ENCODE measurements at regions not wholly inside any gene's neighbourhood (a gene's known extent, or its start where the extent isn't known, plus 50 kb on each side); places are given as distances from the start of the nearest gene placed in this dataset.
A peak's percentile ranks its signal among the peaks of the same experiment; 100 is the strongest.

GRCh38 chr6:166244353-166245045 is 63.7 kb downstream of the PRR18 start:
- BruUV-seq (replicated peaks) = no TSS peak
- ChIA-PET POLR2A (no interaction called here), CTCF (no interaction called here), RAD21 (ENCODE audit: unreplicated experiment) (no interaction called here), SMC1A (ENCODE audit: uncharacterized antibody, unreplicated experiment) (interaction anchor here (1.3 kb wide), 1 partner anchor 12 kb away, joined by 3 read pairs; no protein-coding TSS in a partner anchor)
- peak; percentile 65 for FAIRE-seq
- peak overlapping the region; percentile 53 for H2AFZ ChIP-seq (ENCODE audit: control insufficient read depth, low read depth, low read length)
- peak overlapping the region; percentile 32; the same call in 1 of the 2 replicates for H3K9ac ChIP-seq (ENCODE audit: control insufficient read depth, insufficient read depth, low read length)
- H3K4me3 ChIP-seq = peak overlapping the region; percentile 22; the same call in 1 of the 2 replicates
- H3K4me2 ChIP-seq (ENCODE audit: control insufficient read depth, insufficient read depth) = peak overlapping the region; percentile 70
- peak; percentile 92 for ATAC-seq
- H3K27ac ChIP-seq (ENCODE audit: control insufficient read depth, insufficient read depth) = peak overlapping the region; percentile 45
- intact Hi-C loops (cut with micrococcal nuclease; ENCODE audit: unreplicated experiment) = no loop called here
- peak; percentile 54 for DNase-seq (ENCODE audit: low read depth, low spot score)
- H3K4me1 ChIP-seq (ENCODE audit: control insufficient read depth, insufficient read depth, low read length) = peaks cover 19% of the 10 kb centered on the region
- WGBS (ENCODE audit: insufficient coverage, insufficient replicate concordance, low lambda C conversion rate, missing lambda C conversion rate) = 27% methylated on average over 11 of the region's 11 CpGs
- no peaks in the 10 kb centered on the region for H3K36me3 ChIP-seq (ENCODE audit: control insufficient read depth in 2 of 2, insufficient read depth in 2 of 2, low read length in 1 of 2)
- no peaks in the 10 kb centered on the region for H3K27me3 ChIP-seq (replicated peaks in 1 of 2; ENCODE audit: control insufficient read depth in 2 of 2, insufficient read depth in 2 of 2, low read length in 1 of 2)
- H3K79me2 ChIP-seq (ENCODE audit: control insufficient read depth, insufficient read depth, low read length) = no peaks in the 10 kb centered on the region
- no peaks in the 10 kb centered on the region for H4K20me1 ChIP-seq (ENCODE audit: control insufficient read depth, insufficient read depth)
- in situ Hi-C loops (cut with MboI) = no loop called here
- no peaks in the 10 kb centered on the region for H3K9me3 ChIP-seq (replicated peaks; ENCODE audit: control insufficient read depth, insufficient read depth, low read length)
- TF ChIP-seq NBN (IDR thresholded peaks at IDR 0.05) (0 out of 2 replicates have a peak, but pooled peaks have one; percentile 45), MXI1 (IDR thresholded peaks at IDR 0.05; ENCODE audit: low read depth, low read length) (peak; percentile 66; the same call in 1 of the 2 replicates), CBX3 (IDR thresholded peaks at IDR 0.05; ENCODE audit: borderline replicate concordance, low read depth) (no peak), IKZF2 (IDR thresholded peaks at IDR 0.05) (peak; percentile 15 to 39; a peak in 2 of 4 replicates), BMI1 (IDR thresholded peaks at IDR 0.05; ENCODE audit: borderline replicate concordance) (no peak; the same call in 1 of the 2 replicates), FOXK2 (IDR thresholded peaks at IDR 0.05) (peak; percentile 18; the same call in 1 of the 2 replicates), MLLT1 (IDR thresholded peaks at IDR 0.05) (peak; percentile 47; the same call in 1 of the 2 replicates), SREBF1 (IDR thresholded peaks at IDR 0.05; ENCODE audit: low read length) (no peak), PAX5 (IDR thresholded peaks at IDR 0.05; ENCODE audit: borderline replicate concordance, low read depth, low read length) (peak; percentile 45; the same call in 1 of the 2 replicates), ATF7 (IDR thresholded peaks at IDR 0.05; ENCODE audit: low read depth) (peak; percentile 58), EP300 (IDR thresholded peaks at IDR 0.05; ENCODE audit: borderline replicate concordance in 1 of 2, control insufficient read depth in 1 of 2, low read depth in 2 of 2, low read length in 2 of 2) (peak in 1 of 2 experiments; percentile 26; a peak in 1 of 4 replicates), MTA2 (IDR thresholded peaks at IDR 0.05; ENCODE audit: low read depth) (peak; percentile 48; the same call in 1 of the 2 replicates), MEF2B (IDR thresholded peaks at IDR 0.05; ENCODE audit: partially characterized antibody, poor library complexity, severe bottlenecking) (peak; percentile 49), CBX5 (IDR thresholded peaks at IDR 0.05; ENCODE audit: low read depth) (0 out of 2 replicates have a peak, but pooled peaks have one; percentile 14), BHLHE40 (IDR thresholded peaks at IDR 0.05; ENCODE audit: borderline replicate concordance in 1 of 2, low read depth in 2 of 2, low read length in 1 of 2) (peak in 1 of 2 experiments; percentile 54; a peak in 1 of 4 replicates)
- TF ChIP-seq, protein P1, sequence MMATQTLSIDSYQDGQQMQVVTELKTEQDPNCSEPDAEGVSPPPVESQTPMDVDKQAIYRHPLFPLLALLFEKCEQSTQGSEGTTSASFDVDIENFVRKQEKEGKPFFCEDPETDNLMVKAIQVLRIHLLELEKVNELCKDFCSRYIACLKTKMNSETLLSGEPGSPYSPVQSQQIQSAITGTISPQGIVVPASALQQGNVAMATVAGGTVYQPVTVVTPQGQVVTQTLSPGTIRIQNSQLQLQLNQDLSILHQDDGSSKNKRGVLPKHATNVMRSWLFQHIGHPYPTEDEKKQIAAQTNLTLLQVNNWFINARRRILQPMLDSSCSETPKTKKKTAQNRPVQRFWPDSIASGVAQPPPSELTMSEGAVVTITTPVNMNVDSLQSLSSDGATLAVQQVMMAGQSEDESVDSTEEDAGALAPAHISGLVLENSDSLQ (IDR thresholded peaks at IDR 0.05) = no peak; the same call in 1 of the 2 replicates
- TF ChIP-seq, protein P2, sequence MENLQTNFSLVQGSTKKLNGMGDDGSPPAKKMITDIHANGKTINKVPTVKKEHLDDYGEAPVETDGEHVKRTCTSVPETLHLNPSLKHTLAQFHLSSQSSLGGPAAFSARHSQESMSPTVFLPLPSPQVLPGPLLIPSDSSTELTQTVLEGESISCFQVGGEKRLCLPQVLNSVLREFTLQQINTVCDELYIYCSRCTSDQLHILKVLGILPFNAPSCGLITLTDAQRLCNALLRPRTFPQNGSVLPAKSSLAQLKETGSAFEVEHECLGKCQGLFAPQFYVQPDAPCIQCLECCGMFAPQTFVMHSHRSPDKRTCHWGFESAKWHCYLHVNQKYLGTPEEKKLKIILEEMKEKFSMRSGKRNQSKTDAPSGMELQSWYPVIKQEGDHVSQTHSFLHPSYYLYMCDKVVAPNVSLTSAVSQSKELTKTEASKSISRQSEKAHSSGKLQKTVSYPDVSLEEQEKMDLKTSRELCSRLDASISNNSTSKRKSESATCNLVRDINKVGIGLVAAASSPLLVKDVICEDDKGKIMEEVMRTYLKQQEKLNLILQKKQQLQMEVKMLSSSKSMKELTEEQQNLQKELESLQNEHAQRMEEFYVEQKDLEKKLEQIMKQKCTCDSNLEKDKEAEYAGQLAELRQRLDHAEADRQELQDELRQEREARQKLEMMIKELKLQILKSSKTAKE (IDR thresholded peaks at IDR 0.05; ENCODE audit: low read depth, poor library complexity, severe bottlenecking) = peak; percentile 33
